CD4-positive, alpha-beta T cell treated with Interleukin-15 for 1 hour (primary cell): ENCODE measurements at regions not wholly inside any gene's neighbourhood (a gene's known extent, or its start where the extent isn't known, plus 50 kb on each side); places are given as distances from the start of the nearest gene placed in this dataset.

Source experiments
- DNase-seq: peaks from one replicate; pipeline ENCODE4 v3.0.0-alpha.2; 2020

GRCh38 chr2:18122544-18123210 is 244.2 kb downstream of the KCNS3 start:
- no peak for DNase-seq

- no peak for DNase-seq
Observed at GRCh38 chr2:18119883-18120282, 241.4 kb downstream of the KCNS3 start.

GRCh38 chr2:18118703-18119102 is 240.2 kb downstream of the KCNS3 start:
- DNase-seq = no peak

- no peak for DNase-seq
Observed at GRCh38 chr2:18117592-18117991, 239.1 kb downstream of the KCNS3 start.

- no peak for DNase-seq
Observed at GRCh38 chr2:18110222-18110621, 231.8 kb downstream of the KCNS3 start.

DNA sequence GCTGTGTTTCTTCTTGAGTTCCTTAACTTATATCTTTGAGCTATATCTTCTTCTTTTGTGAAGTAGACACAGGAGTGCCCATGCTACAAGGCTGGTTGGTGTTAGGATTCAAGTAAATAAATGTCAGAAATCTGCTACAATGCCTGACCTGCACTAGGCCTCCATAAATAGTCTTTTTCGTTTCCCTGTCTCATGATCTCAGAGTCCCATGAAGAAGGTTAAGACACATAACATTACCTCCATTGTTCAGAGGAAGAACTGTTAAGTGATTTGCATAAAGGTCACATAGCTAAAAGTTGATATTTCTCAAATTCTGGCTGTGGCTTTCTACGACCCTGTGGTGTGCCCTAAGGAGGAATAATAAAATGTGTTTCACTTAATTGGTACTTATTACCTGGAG is 228.4 kb downstream of the KCNS3 start:
- DNase-seq = no peak

- no peak for DNase-seq
Observed at GRCh38 chr2:18105929-18106328, 227.5 kb downstream of the KCNS3 start.

DNA sequence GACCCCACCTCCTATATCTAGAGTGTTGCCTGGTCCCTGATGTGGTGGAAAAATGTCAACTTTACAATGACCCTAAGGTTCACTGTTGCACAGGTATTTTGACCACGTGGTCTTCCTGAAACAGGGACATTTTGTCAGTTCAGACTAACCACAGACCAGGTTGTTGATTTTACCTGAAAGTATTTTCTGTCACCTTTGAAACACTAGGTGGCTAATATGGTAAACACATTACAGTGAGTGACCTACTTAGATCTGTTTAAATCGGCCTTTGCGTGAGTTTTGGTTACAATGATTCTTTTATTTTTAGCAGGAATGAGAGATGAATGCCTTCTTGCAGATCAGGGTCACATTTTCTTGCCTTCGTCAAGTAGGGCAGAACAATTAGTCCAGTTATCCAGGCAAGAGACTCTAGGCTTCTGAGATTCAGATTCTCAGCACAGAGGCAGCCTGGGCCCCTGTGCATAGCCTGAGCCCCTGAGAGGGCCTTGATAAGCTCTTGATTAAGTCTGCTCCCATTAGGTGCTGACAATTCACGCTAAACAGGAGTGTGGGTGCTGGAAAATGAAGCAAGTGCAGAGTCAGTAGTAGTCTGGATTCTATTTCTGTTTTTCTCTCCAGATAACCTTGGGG is 226.2 kb downstream of the KCNS3 start:
- DNase-seq = no peak

GRCh38 chr2:18096836-18097405 is 218.5 kb downstream of the KCNS3 start:
- DNase-seq = no peak

GRCh38 chr2:18094277-18094676 is 215.8 kb downstream of the KCNS3 start:
- no peak for DNase-seq

DNA sequence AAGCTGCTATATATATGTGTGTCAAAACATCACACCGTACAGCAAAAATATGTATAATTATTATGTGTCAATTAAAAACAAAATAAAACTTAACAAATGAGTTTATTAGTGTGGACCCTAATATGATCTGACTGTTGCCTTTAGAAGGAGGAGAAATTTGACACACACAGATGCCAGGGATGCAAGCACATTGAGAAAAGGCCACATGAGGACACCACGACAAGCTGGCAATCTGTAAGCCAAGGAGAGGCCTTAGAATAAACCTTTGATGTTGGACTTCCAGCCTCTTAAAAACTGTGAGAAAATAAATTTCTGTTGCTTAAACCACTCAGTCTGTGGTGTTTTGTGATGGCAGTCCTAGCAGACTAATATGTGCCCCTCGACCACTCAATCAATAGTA is 214.7 kb downstream of the KCNS3 start:
- no peak for DNase-seq

DNA sequence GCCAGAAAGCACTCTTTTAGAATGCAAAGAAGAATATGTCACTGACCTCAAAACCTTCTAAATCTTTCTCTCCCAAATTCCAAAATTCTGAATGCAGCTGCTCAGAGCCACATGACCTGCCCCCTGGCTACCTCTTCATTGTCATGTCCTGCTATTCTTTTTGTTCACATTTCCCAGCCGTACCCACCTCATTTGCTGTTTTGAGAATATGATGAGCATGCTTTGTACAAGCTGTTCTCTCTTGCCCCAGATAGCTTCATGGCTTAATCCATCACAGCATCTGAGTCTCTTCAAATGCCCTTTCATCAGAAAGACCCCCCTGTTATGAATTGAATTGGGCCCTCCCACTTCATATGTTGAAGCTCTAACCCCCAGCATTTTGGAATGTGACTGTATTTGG is 214.3 kb downstream of the KCNS3 start:
- DNase-seq = no peak

DNA sequence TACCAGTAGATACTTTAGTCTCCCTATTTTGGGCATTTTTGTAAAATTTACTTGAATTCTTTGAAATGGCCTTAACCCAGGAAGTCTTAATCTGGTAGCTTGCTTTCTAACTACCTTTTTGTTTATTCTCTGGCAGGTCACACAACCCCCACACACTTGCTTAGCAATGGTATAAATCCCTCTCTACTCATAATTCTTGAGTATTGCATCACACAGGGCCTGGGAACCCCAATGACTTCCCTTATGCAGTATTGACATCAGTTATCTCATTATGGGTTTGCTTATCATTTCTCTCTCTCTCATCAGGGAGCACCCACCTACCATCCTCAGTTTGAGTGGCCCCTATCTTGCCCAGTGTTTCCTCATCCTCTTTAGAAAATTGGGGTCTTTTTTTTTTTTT is 207.1 kb downstream of the KCNS3 start:
- DNase-seq = no peak

DNA sequence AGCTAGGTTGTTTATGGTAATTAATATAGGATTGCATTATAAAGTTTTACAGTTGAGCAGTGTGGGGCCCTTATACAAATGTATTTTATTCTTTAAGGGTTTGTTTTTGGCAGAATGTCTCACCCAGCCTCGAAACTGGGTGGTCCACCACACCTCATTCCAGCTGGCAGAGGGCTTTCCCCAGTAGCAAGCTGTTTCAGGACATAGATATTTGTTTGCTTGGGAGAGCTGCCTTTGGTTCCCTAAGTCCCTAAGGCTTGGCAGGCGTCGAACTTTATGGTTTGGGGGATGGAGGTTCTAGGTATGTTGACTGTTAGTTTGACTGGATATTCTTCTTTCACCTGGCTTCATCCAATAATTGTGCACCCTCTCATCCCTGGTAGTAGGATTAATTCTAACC is 205.9 kb downstream of the KCNS3 start:
- no peak for DNase-seq

DNA sequence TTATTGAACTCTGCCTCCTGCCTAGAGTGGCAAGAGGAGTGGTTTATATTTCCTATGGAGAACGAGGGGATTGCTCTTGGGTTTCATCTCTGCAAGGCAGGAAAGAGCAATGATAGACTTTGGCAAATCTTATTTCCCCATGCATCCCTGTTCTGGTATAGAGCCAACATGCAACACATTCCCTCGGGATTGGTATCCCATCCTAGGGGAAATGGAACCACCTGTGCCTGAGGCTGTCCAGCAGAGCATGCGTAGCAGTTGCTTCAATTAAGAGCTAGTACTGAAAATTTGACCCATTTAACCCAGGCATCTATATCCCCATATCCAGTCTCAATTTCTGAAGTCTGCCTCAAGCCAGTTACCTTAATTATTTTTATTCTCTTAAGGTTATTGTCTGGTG is 205.3 kb downstream of the KCNS3 start:
- no peak for DNase-seq

- no peak for DNase-seq
Observed at GRCh38 chr2:18078216-18078615, 199.7 kb downstream of the KCNS3 start.

- DNase-seq = no peak
Observed at GRCh38 chr2:18077704-18078103, 199.2 kb downstream of the KCNS3 start.

DNA sequence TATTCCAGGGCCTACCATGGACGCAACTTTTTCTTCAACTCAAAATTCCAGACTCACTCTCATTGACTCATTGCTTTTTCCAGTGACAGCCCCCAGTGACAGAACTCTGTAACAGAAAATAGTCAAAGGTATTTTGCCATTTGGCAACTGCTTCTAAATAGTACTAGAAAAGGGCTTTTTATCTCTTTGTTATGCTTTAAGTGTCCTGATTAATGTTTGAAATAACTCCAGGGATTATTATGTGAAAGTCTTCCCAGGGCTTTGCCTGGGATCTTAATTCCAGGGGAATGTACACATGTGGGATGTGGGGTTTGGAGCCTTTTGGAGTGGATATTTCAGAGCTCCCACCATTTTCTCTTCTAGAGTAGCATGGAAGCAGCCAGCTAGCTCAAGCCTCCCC is 198.8 kb downstream of the KCNS3 start:
- no peak for DNase-seq

DNA sequence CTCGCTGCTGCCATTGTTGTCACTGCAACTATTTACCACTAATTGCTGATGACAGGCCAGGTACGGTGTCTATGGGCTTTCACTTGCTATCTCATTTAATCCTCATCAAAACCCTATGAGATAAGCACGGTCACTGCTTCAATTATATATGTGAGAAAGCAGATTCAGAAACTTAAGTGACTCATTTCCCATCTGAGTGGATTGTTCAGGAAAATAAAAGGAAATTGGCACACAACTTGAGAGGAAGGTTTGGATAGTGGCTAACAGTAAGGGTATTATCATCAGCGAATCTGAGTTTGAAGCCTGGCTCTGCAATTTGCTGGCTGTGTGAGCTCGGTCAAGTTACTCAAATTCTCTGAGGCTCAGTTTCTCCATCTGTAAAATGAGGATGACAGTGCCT is 196.0 kb downstream of the KCNS3 start:
- no peak for DNase-seq

DNA sequence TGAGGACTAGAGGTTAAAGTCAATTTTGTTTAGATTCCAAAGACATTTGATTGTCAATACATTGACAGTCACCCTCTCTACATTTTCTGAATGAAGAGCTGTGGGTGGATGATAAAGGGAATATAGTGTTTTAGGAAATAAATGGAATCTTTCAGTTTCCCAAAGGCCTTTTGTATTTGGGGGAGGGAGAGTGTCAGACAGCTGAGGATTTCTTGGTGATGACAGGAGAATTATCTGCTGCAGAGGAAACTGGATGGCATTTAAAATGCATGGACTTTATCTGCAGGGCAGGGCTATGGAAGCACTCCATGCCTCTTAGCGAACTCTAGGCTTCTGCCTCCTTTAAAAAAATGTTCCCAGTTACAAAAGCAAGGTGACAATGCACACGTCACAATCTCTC is 195.1 kb downstream of the KCNS3 start:
- no peak for DNase-seq

DNA sequence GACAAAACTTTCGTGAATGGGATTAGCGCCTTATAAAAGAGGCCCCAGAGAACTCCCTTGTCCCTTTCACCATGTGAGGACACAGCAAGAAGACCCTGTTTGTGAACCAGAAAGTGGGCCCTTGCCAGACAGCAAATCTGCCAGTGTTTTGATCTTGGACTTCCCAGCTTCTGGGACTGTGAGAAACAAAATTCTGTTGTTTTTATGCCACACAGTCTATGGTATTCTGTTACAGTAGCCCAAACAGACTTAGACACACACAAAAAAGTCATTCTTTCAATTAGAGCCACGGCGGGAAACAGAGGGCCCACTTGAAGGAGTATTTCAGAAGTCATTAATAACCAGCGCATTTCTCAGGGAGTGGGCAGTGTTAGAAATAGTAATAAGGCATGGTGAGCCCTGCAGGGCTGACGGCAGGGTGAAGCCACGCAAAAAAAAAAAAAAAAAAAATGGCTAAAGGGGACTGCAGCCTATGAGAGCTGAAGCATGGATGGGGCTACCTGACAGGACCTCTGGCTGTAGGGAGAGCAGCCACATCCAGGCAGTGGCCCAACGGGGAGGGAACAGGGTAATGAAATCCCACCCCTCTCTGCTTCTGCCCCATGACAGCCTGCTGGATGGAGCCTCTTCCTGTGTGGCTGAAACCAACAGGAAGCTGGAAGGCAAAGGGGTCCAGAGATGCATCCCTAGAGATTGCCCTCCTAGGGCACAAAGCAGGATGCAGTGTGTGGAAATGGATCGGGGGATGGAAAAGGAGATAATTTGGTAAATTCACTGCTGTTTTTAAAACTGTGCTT is 189.3 kb downstream of the KCNS3 start:
- DNase-seq = no peak

DNA sequence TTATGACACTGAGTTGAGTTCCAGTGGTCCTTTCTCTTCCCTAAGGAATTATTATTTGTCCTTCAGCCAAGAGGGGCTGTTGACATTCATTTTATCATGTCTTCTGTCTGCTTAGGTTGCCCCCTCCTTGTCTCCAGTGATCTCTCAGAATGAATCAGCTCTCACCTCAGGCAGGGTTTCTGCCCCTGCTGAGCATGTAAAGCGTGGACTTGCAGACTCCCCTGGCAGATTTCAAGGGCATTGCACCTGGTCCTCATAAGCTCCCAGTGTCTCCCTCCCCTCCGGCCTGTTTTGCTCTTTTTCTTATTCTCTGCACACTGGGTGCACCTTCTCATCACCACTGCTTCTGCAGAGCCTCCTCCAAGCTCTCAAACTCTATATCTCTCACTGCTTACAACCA is 188.4 kb downstream of the KCNS3 start:
- no peak for DNase-seq

- no peak for DNase-seq
Observed at GRCh38 chr2:18066066-18066465, 187.6 kb downstream of the KCNS3 start.

DNA sequence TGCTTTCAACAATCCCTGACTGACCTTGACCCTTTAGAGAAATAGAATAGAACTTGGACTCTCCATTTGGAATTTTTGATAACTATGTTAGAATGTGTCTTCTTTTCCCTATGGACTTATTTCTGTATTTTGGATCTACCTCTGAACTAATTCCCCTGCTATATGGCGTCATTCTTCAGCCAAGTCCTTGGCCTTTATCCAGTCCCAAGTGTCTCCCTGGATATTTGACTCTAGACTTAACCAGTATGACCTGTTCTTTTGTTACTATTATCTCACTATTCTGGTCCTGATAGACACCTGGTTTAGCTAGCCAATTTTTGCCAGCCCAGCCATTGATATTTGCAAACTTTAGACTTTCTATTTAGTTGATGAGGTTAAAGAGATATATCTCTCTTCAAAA is 186.8 kb downstream of the KCNS3 start:
- no peak for DNase-seq
